SK-N-SH (cell line): ENCODE measurements at regions not wholly inside any gene's neighbourhood (a gene's known extent, or its start where the extent isn't known, plus 50 kb on each side); places are given as distances from the start of the nearest gene placed in this dataset.

ENCODE experiments used
- CTCF ChIA-PET: fragments of 300-600, 350-600 bp; formaldehyde crosslinking; extraction: SDS; loops from one replicate; lab custom pipeline; 2021; lab: Yijun Ruan, JAX
- POLR2A ChIA-PET: fragments of 350-600 bp; sonication (Branson Sonifier 250); formaldehyde crosslinking; extraction: SDS; loops from one replicate; lab custom pipeline; 2020; ENCODE audit warnings: antibody characterized with exemption, inconsistent platforms; lab: Yijun Ruan, JAX
- DNase-seq: peaks from one replicate; pipeline ENCODE4 v3.0.0; 2012
- H2AFZ ChIP-seq: fragments of 200-600 bp; sonication (generic); 2 replicates; pipeline ENCODE4 v1.8.1; 2016; ENCODE audit warnings: antibody characterized with exemption, mild to moderate bottlenecking, low read depth
- H3F3A ChIP-seq: fragments of 200-600 bp; sonication (generic); replicated peaks from 2 replicates; pipeline ENCODE3; 2016; ENCODE audit warnings: antibody characterized with exemption, mild to moderate bottlenecking; ENCODE audit not compliant: insufficient read depth
- H3K27ac ChIP-seq, 2 experiments: fragments of 200-500 bp in 1 of 2; fragments of 200-600 bp in 1 of 2; sonication (Bioruptor generic) in 1 of 2; sonication (generic), shearing (Covaris generic) in 1 of 2; 2 replicates each; pipeline versions ENCODE4 v1.5.1 to v1.6.1; 2014 to 2016; ENCODE audit warnings: low read depth in 2 of 2, inconsistent platforms in 1 of 2, low read length in 1 of 2, mild to moderate bottlenecking in 1 of 2, mixed read lengths in 1 of 2
- H3K27me3 ChIP-seq: fragments of 200-600 bp; sonication (generic), shearing (Covaris generic); 2 replicates; pipeline ENCODE4 v1.6.1; 2016; ENCODE audit warnings: mixed run types; ENCODE audit not compliant: insufficient read depth
- H3K36me3 ChIP-seq, 2 experiments: fragments of 200-500 bp in 1 of 2; fragments of 200-600 bp in 1 of 2; sonication (Bioruptor generic) in 1 of 2; sonication (generic) in 1 of 2; replicated peaks in 1 of 2; 2 replicates each; pipeline versions ENCODE3 to v1.5.1; 2014 to 2016; ENCODE audit warnings: low read length in 1 of 2, mild to moderate bottlenecking in 1 of 2; ENCODE audit not compliant: insufficient read depth in 2 of 2, control insufficient read depth in 1 of 2
- H3K4me1 ChIP-seq, 2 experiments: fragments of 200-500 bp in 1 of 2; fragments of 200-600 bp in 1 of 2; sonication (Bioruptor generic) in 1 of 2; sonication (generic), shearing (Covaris generic) in 1 of 2; 2 replicates each; pipeline versions ENCODE4 v1.5.1 to v1.6.1; 2014 to 2016; ENCODE audit warnings: low read depth in 1 of 2, low read length in 1 of 2, mixed run types in 1 of 2; ENCODE audit not compliant: insufficient read depth in 2 of 2, control insufficient read depth in 1 of 2
- H3K4me2 ChIP-seq: fragments of 200-600 bp; sonication (generic), shearing (Covaris generic); 2 replicates; pipeline ENCODE4 v1.6.1; 2017; ENCODE audit warnings: mixed run types
- H3K4me3 ChIP-seq, 2 experiments: fragments of 200-500 bp in 1 of 2; fragments of 200-600 bp in 1 of 2; sonication (Bioruptor generic) in 1 of 2; sonication (generic), shearing (Covaris generic) in 1 of 2; 2 replicates each; pipeline versions ENCODE4 v1.5.1 to v1.8.1; 2014 to 2016; ENCODE audit warnings: low read depth in 2 of 2, inconsistent platforms in 1 of 2, low read length in 1 of 2, mild to moderate bottlenecking in 1 of 2, mixed read lengths in 1 of 2, moderate library complexity in 1 of 2
- H3K79me2 ChIP-seq: fragments of 200-600 bp; sonication (generic); 2 replicates; pipeline ENCODE4 v1.8.1; 2017; ENCODE audit warnings: mild to moderate bottlenecking; ENCODE audit not compliant: insufficient read depth
- H3K9ac ChIP-seq: fragments of 200-600 bp; sonication (generic); 2 replicates; pipeline ENCODE4 v1.6.1; 2017; ENCODE audit warnings: mixed run types
- H3K9me2 ChIP-seq: fragments of 200-600 bp; sonication (generic); 2 replicates; pipeline ENCODE4 v1.6.1; 2017; ENCODE audit warnings: mixed run types
- H3K9me3 ChIP-seq: fragments of 200-600 bp; sonication (generic); 2 replicates; pipeline ENCODE4 v1.6.1; 2017; ENCODE audit warnings: mixed run types, mild to moderate bottlenecking, moderate library complexity
- H4K20me1 ChIP-seq: fragments of 200-600 bp; sonication (generic); 2 replicates; pipeline ENCODE4 v1.6.1; 2017; ENCODE audit warnings: mild to moderate bottlenecking, mixed run types; ENCODE audit not compliant: insufficient read depth
- ELF1 ChIP-seq: IDR thresholded peaks from 2 replicates; pipeline ENCODE4 v1.4.0; 2012
- GATA2 ChIP-seq: sonication (generic); formaldehyde crosslinking; IDR thresholded peaks from 2 replicates; pipeline ENCODE4 v1.5.0; 2020; ENCODE audit warnings: mild to moderate bottlenecking, missing genetic modification reagents
- JUND ChIP-seq: IDR thresholded peaks from 2 replicates; pipeline ENCODE4 v1.4.0; 2012
- MEF2A ChIP-seq: IDR thresholded peaks from 2 replicates; pipeline ENCODE4 v1.4.0; 2012; ENCODE audit warnings: low read depth, borderline replicate concordance
- MXI1 ChIP-seq: IDR thresholded peaks from 2 replicates; pipeline ENCODE4 v1.6.1; 2012; ENCODE audit warnings: mild to moderate bottlenecking, low read depth, low read length, improper control_type of control experiment
- POLR2AphosphoS5 ChIP-seq: IDR thresholded peaks from 2 replicates; pipeline ENCODE4 v1.6.1; 2012; ENCODE audit warnings: low read depth, low read length
- RCOR1 ChIP-seq: fragments of 150-350 bp; IDR thresholded peaks from 2 replicates; pipeline ENCODE4 v1.6.1; 2017; ENCODE audit warnings: antibody characterized with exemption, low read length
- RFX5 ChIP-seq: IDR thresholded peaks from 2 replicates; pipeline ENCODE4 v1.6.1; 2012; ENCODE audit warnings: mild to moderate bottlenecking, improper control_type of control experiment, low read length
- YY1 ChIP-seq: IDR thresholded peaks from 2 replicates; pipeline ENCODE4 v1.4.0; 2012; ENCODE audit warnings: low read depth, mild to moderate bottlenecking
- WGBS: methylation state at CpG from one replicate; pipeline ENCODE4 v1.1.6; 2017; ENCODE audit warnings: low lambda C conversion rate; 5-methylcytosine and 5-hydroxymethylcytosine counted together
- TF ChIP-seq, protein P1 (sequence below): fragments of 150-350 bp; IDR thresholded peaks from 2 replicates; pipeline ENCODE4 v1.6.1; 2017; ENCODE audit warnings: antibody characterized with exemption, low read length, low read depth, borderline replicate concordance
- TF ChIP-seq, protein P2 (sequence below): fragments of 150-350 bp; IDR thresholded peaks from 2 replicates; pipeline ENCODE4 v1.6.1; 2016; ENCODE audit warnings: mild to moderate bottlenecking, low read depth, low read length
- TF ChIP-seq, protein P3 (sequence below): IDR thresholded peaks from 2 replicates; pipeline ENCODE4; 2012

DNA sequence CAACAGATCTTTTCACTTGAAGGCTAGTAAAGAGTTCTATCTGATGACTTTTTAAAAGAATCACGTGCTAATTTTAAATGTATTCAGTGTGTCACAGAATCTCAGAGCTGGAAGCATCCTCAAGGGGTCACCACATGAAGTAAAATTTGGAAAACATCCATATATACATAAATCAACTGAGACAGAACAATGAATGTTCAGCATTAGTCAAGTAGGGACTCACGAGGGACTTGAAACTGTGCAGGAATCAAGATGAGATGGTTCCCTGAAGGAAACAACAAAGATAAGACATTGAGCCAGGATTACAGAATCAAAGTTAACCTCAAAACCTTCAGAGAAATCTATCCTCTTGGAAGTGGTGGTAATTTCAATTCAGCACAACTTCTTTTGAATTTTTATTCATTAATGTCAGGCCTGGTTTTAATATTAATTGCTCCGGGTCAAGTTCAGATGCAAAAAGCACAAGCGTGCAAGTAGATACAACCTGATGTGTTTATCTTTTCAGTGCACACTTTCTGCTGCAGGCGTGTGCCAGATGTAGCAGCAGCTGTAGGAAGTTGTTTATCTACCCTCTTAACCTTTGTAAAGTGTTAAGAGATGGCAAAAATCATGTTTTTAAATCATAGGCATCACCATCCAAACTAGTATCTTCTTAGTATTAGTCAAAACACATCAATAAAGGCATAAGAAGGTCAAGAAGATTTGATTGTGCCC is 87.7 kb upstream of the SRD5A3 start:
- Histone ChIP-seq H3K79me2 (no peaks in the 10 kb centered on the region), H3K9ac (no peak overlapping the region), H3K27me3 (no peaks in the 10 kb centered on the region), H3K4me1 (peaks cover 0 to 9% of the 10 kb centered on the region in 2 experiments; a peak in 1 of 4 replicates), H3K9me2 (no peaks in the 10 kb centered on the region), H3K36me3 (no peaks in the 10 kb centered on the region), H3K4me3 (no peak overlapping the region), H2AFZ (no peak overlapping the region), H3F3A (no peaks in the 10 kb centered on the region), H4K20me1 (no peaks in the 10 kb centered on the region), H3K27ac (no peak overlapping the region; a peak in 1 of 4 replicates)
- POLR2A ChIA-PET = no interaction called here
- no peak for DNase-seq
- 26% methylated on average over 5 of the region's 5 CpGs for WGBS
- TF ChIP-seq, protein P1, sequence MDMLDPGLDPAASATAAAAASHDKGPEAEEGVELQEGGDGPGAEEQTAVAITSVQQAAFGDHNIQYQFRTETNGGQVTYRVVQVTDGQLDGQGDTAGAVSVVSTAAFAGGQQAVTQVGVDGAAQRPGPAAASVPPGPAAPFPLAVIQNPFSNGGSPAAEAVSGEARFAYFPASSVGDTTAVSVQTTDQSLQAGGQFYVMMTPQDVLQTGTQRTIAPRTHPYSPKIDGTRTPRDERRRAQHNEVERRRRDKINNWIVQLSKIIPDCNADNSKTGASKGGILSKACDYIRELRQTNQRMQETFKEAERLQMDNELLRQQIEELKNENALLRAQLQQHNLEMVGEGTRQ = no peak
- TF ChIP-seq RCOR1 (no peak), POLR2AphosphoS5 (no peak), GATA2 (CRISPR knock-in tag) (no peak), RFX5 (no peak), MEF2A (no peak)
- TF ChIP-seq, protein P2, sequence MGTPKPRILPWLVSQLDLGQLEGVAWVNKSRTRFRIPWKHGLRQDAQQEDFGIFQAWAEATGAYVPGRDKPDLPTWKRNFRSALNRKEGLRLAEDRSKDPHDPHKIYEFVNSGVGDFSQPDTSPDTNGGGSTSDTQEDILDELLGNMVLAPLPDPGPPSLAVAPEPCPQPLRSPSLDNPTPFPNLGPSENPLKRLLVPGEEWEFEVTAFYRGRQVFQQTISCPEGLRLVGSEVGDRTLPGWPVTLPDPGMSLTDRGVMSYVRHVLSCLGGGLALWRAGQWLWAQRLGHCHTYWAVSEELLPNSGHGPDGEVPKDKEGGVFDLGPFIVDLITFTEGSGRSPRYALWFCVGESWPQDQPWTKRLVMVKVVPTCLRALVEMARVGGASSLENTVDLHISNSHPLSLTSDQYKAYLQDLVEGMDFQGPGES = no peak
- TF ChIP-seq, all 33 proteins: peak for 0
- Histone ChIP-seq H3K9me3 (no peaks in the 10 kb centered on the region), H3K4me2 (no peak overlapping the region)
- CTCF ChIA-PET = no interaction called here

- POLR2A ChIA-PET = no interaction called here
- CTCF ChIA-PET = interaction anchor here (1.5 kb wide), 1 partner anchor 288 kb away, joined by 4 read pairs; no protein-coding TSS in a partner anchor
Observed at GRCh38 chr4:55259294-55259693, 86.7 kb upstream of the SRD5A3 start.

More at GRCh38 chr4:55259294-55259693, 86.7 kb upstream of the SRD5A3 start:
- H3F3A ChIP-seq = no peaks in the 10 kb centered on the region
- DNase-seq = no peak
- no peaks in the 10 kb centered on the region for H3K27me3 ChIP-seq
- H3K4me2 ChIP-seq = no peak overlapping the region
- TF ChIP-seq MXI1 (no peak), YY1 (no peak), JUND (no peak), ELF1 (no peak)
- TF ChIP-seq, protein P3, sequence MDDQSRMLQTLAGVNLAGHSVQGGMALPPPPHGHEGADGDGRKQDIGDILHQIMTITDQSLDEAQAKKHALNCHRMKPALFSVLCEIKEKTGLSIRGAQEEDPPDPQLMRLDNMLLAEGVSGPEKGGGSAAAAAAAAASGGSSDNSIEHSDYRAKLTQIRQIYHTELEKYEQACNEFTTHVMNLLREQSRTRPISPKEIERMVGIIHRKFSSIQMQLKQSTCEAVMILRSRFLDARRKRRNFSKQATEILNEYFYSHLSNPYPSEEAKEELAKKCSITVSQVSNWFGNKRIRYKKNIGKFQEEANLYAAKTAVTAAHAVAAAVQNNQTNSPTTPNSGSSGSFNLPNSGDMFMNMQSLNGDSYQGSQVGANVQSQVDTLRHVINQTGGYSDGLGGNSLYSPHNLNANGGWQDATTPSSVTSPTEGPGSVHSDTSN = no peak
- WGBS = 57% methylated on average over 3 of the region's 3 CpGs
- H3K4me1 ChIP-seq = peaks cover 0 to 9% of the 10 kb centered on the region in 2 experiments; a peak in 1 of 4 replicates
- H3K9me2 ChIP-seq = no peaks in the 10 kb centered on the region
- no peaks in the 10 kb centered on the region for H3K36me3 ChIP-seq
- H3K79me2 ChIP-seq = no peaks in the 10 kb centered on the region
- no peak overlapping the region for H3K4me3 ChIP-seq
- H3K27ac ChIP-seq = no peak overlapping the region
- no peaks in the 10 kb centered on the region for H3K9me3 ChIP-seq
- H3K9ac ChIP-seq = no peak overlapping the region
- H2AFZ ChIP-seq = no peak overlapping the region
- H4K20me1 ChIP-seq = no peaks in the 10 kb centered on the region
